PC-3 (cell line): ENCODE measurements at regions not wholly inside any gene's neighbourhood (a gene's known extent, or its start where the extent isn't known, plus 50 kb on each side); places are given as distances from the start of the nearest gene placed in this dataset.

Experiments
- ATAC-seq: fragments of 200-7000 bp; cut with Tn5 transposase; 2 replicates; pipeline ENCODE4 v1.9.1; 2020; ENCODE audit warnings: mild to moderate bottlenecking, moderate library complexity
- BruUV-seq: library from RNA; stranded (reverse); fragments of 400-500 nt; replicated peaks from 2 replicates; lab custom pipeline; 2021; lab: Mats Ljungman, UMichigan
- CTCF ChIA-PET: fragments of 300-600 bp; sonication (Branson Sonifier 250); formaldehyde crosslinking; loops from one replicate; lab custom pipeline; 2022; ENCODE audit warnings: antibody characterized with exemption; lab: Charles Lee
- POLR2A ChIA-PET: fragments of 300-600 bp; sonication (Branson Sonifier 250); formaldehyde crosslinking; loops from one replicate; lab custom pipeline; 2022; ENCODE audit warnings: antibody characterized with exemption; ENCODE audit not compliant: unreplicated experiment; lab: Charles Lee
- DNase-seq: peaks from one replicate; pipeline ENCODE4 v3.0.0-alpha.2; 2015
- H2AFZ ChIP-seq: fragments of 300-600 bp; sonication (generic); 2 replicates; pipeline ENCODE4 v1.6.0; 2016; ENCODE audit warnings: antibody characterized with exemption, low read length
- H3F3A ChIP-seq: fragments of 300-600 bp; sonication (generic); one replicate; pipeline ENCODE4 v1.6.0; 2017; ENCODE audit warnings: antibody characterized with exemption, low read length, control low read depth, mild to moderate bottlenecking; ENCODE audit not compliant: unreplicated experiment
- H3K27ac ChIP-seq: fragments of 300-600 bp; sonication (generic); 2 replicates; pipeline ENCODE4 v1.5.1; 2016; ENCODE audit warnings: mild to moderate bottlenecking, low read length
- H3K27me3 ChIP-seq: fragments of 300-600 bp; sonication (generic); 2 replicates; pipeline ENCODE4 v1.6.1; 2016; ENCODE audit warnings: low read length, mixed read lengths
- H3K36me3 ChIP-seq: fragments of 300-600 bp; sonication (generic); 2 replicates; pipeline ENCODE4 v1.6.1; 2016; ENCODE audit warnings: low read depth, mixed run types, low read length, mixed read lengths
- H3K4me1 ChIP-seq: fragments of 300-600 bp; sonication (generic); 2 replicates; pipeline ENCODE4 v1.5.1; 2016; ENCODE audit warnings: low read length; ENCODE audit not compliant: insufficient read depth
- H3K4me2 ChIP-seq: fragments of 300-600 bp; sonication (generic); 2 replicates; pipeline ENCODE4 v1.6.0; 2016; ENCODE audit warnings: low read length
- H3K4me3 ChIP-seq: fragments of 300-600 bp; sonication (generic); 2 replicates; pipeline ENCODE4 v1.5.1; 2016; ENCODE audit warnings: mild to moderate bottlenecking, low read length, mixed read lengths
- H3K79me2 ChIP-seq: fragments of 300-600 bp; sonication (generic); 2 replicates; pipeline ENCODE4 v1.6.1; 2017; ENCODE audit warnings: low read length, mixed read lengths
- H3K9ac ChIP-seq: fragments of 300-600 bp; sonication (generic); 2 replicates; pipeline ENCODE4 v1.6.0; 2016; ENCODE audit warnings: mild to moderate bottlenecking, low read length
- H3K9me2 ChIP-seq: fragments of 300-600 bp; sonication (generic); replicated peaks from 2 replicates; pipeline ENCODE4 v1.6.1; 2016; ENCODE audit warnings: mixed run types, low read length, mixed read lengths
- H3K9me3 ChIP-seq: fragments of 300-600 bp; sonication (generic); 2 replicates; pipeline ENCODE4 v1.6.1; 2016; ENCODE audit warnings: low read length, mixed read lengths
- H4K20me1 ChIP-seq: fragments of 300-600 bp; sonication (generic); 2 replicates; pipeline ENCODE4 v1.6.1; 2016; ENCODE audit warnings: low read length, mixed read lengths
- EZH2 ChIP-seq: fragments of 300-600 bp; sonication (generic); IDR thresholded peaks from one replicate; pipeline ENCODE4 v1.6.1; 2017; ENCODE audit warnings: antibody characterized with exemption, mild to moderate bottlenecking, low read length; ENCODE audit not compliant: unreplicated experiment
- EZH2phosphoT487 ChIP-seq: fragments of 300-600 bp; sonication (generic); IDR thresholded peaks from 2 replicates; pipeline ENCODE4 v1.6.1; 2018; ENCODE audit warnings: mild to moderate bottlenecking, antibody characterized with exemption, low read length, borderline replicate concordance
- intact Hi-C: fragments of 100-400 bp; cut with micrococcal nuclease; formaldehyde crosslinking; loops from 2 replicates; pipeline ENCODE4 v1.9.0; 2023
- TF ChIP-seq, protein P1 (sequence below): fragments of 300-600 bp; sonication (generic); conservative IDR thresholded peaks from 2 replicates; pipeline ENCODE4 v1.5.1; 2017; ENCODE audit warnings: antibody characterized with exemption, low read depth, mild to moderate bottlenecking, low read length

DNA sequence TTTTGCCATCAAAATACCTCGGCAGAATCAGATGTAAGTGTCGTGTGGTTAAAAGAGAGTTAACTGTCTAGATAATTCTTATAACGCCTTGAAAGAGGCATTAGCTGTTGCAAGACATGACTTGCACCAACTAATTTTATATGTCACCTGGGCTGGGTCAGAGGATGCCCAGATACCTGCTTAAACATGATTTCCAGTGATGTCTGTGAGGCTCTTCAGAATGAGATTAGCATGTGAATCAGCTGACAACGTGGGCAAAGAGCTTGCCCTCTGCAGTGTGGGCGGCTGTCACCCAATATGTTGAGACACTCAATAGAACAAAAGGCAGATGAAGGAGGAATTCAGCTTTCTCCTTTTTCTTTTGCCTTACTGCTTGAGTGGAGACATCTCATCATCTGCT is 1180.6 kb downstream of the NLGN4Y start:
- DNase-seq (no peak), ATAC-seq (no peak)
- Histone ChIP-seq H3K4me1 (no peaks in the 10 kb centered on the region), H3K36me3 (no peaks in the 10 kb centered on the region), H3K9ac (no peak overlapping the region), H3K4me2 (no peak overlapping the region), H2AFZ (no peak overlapping the region), H3K79me2 (no peaks in the 10 kb centered on the region), H3K4me3 (no peak overlapping the region), H3K9me3 (no peaks in the 10 kb centered on the region), H3K9me2 (no peaks in the 10 kb centered on the region), H4K20me1 (no peaks in the 10 kb centered on the region), H3K27ac (no peak overlapping the region), H3F3A (no peaks in the 10 kb centered on the region), H3K27me3 (no peaks in the 10 kb centered on the region)
- POLR2A ChIA-PET: no interaction called here
- CTCF ChIA-PET: no interaction called here
- no peak for TF ChIP-seq EZH2
- TF ChIP-seq EZH2phosphoT487: no peak
- TF ChIP-seq, protein P1, sequence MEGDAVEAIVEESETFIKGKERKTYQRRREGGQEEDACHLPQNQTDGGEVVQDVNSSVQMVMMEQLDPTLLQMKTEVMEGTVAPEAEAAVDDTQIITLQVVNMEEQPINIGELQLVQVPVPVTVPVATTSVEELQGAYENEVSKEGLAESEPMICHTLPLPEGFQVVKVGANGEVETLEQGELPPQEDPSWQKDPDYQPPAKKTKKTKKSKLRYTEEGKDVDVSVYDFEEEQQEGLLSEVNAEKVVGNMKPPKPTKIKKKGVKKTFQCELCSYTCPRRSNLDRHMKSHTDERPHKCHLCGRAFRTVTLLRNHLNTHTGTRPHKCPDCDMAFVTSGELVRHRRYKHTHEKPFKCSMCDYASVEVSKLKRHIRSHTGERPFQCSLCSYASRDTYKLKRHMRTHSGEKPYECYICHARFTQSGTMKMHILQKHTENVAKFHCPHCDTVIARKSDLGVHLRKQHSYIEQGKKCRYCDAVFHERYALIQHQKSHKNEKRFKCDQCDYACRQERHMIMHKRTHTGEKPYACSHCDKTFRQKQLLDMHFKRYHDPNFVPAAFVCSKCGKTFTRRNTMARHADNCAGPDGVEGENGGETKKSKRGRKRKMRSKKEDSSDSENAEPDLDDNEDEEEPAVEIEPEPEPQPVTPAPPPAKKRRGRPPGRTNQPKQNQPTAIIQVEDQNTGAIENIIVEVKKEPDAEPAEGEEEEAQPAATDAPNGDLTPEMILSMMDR: no peak
- intact Hi-C loops: no loop called here
- BruUV-seq: no TSS peak

DNA sequence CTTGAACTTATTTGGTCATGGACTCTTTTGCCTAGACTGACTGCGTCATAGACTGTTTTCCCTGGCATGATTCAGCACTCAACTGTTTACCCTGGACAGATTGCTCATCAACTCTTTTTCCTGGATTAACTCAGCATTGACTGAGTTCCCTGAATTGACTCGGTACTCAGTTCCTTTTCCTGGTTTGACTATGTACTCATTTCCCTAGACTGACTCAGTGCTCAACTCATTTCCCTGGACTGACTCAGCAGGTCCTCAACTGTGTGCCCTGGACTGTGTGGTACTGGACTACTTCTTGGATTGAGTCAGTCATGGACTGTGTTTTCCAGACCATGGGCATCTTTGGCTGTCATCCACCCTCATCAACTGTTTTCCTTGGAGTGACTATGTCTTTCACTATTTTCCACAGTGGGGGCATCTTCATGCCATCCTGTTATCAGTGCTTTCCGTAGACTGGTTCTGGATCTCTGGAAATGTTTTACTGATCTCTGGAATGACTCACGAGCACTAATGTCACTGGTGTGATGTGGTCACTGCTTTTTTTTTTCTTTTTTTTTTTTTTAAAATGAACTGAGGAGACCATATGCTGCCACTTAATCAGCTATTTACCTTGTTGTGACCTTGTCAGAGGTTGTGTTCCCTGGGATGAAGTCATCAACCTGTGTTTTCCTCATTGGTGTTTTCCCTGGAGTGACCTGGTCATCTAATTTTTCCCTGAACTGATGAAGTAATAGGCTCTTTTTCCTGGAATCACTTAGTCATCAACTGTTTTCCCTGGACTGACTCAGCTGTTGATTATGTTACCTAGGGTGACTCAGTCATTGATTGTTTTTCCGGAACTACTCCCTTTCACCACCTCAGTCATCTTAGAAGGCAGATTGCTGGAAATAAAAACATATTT is 1225.5 kb downstream of the NLGN4Y start:
- DNase-seq (no peak), ATAC-seq (no peak)
- Histone ChIP-seq H3K9ac (no peak overlapping the region), H4K20me1 (no peaks in the 10 kb centered on the region), H3K4me3 (no peak overlapping the region), H3K9me3 (no peaks in the 10 kb centered on the region), H3K27me3 (no peaks in the 10 kb centered on the region), H3K79me2 (no peaks in the 10 kb centered on the region), H3K27ac (no peak overlapping the region), H3K4me1 (no peaks in the 10 kb centered on the region), H3K36me3 (no peaks in the 10 kb centered on the region), H3F3A (no peaks in the 10 kb centered on the region), H3K4me2 (no peak overlapping the region), H2AFZ (no peak overlapping the region), H3K9me2 (no peaks in the 10 kb centered on the region)
- no TSS peak for BruUV-seq
- CTCF ChIA-PET: no interaction called here
- POLR2A ChIA-PET: no interaction called here
- no peak for TF ChIP-seq EZH2phosphoT487
- intact Hi-C loops: no loop called here

DNA sequence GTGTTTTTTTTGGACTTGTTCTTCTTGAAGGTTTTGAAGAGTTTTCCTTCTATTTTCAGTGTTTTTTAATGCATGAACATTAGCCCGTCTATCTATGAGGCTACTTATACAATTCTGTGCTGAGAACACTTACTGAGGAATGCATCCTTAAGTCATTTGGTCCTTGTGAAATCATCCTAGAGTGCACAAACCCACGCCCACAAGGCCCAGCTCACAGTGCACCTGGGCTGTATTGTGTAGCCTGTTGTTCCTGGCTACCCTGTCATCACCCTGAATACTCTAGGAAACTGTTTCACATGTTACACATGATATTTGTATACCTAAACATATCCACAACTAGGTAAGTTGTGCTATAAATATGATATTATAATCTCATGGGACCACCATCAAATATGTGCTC is 1226.7 kb downstream of the NLGN4Y start:
- DNase-seq: no peak
- TF ChIP-seq, protein P1: no peak
- TF ChIP-seq EZH2 (no peak), EZH2phosphoT487 (no peak)
- H3K27ac ChIP-seq: no peak overlapping the region
- H3K4me3 ChIP-seq: no peak overlapping the region
- CTCF ChIA-PET: no interaction called here
- no peaks in the 10 kb centered on the region for H3K79me2 ChIP-seq
- H2AFZ ChIP-seq: no peak overlapping the region
- no peak overlapping the region for H3K9ac ChIP-seq
- intact Hi-C loops: no loop called here
- no peak overlapping the region for H3K4me2 ChIP-seq
- no peaks in the 10 kb centered on the region for H4K20me1 ChIP-seq
- H3K9me3 ChIP-seq: no peaks in the 10 kb centered on the region
- no peaks in the 10 kb centered on the region for H3K4me1 ChIP-seq
- H3F3A ChIP-seq: no peaks in the 10 kb centered on the region
- ATAC-seq: no peak
- H3K36me3 ChIP-seq: no peaks in the 10 kb centered on the region
- H3K27me3 ChIP-seq: no peaks in the 10 kb centered on the region
- POLR2A ChIA-PET: no interaction called here
- no TSS peak for BruUV-seq
- H3K9me2 ChIP-seq: no peaks in the 10 kb centered on the region
